NOMO-1 (cell line): ENCODE measurements at regions not wholly inside any gene's neighbourhood (a gene's known extent, or its start where the extent isn't known, plus 50 kb on each side); places are given as distances from the start of the nearest gene placed in this dataset.
"Not testable (repeated sequence)": the region's sequence is repeated elsewhere in the genome, so short reads cannot be mapped to it uniquely, and the experiment has no call there.

Experiments used
- DNase-seq, 2 experiments: peaks; one replicate each; lab custom pipeline; 2025; ENCODE audit not compliant: unreplicated experiment in 2 of 2; lab: John Stamatoyannopoulos, UW

- no peak for DNase-seq
These were observed 633.1 kb upstream of the CITED2 start for GRCh38 chr6:140007525-140007924.

DNA sequence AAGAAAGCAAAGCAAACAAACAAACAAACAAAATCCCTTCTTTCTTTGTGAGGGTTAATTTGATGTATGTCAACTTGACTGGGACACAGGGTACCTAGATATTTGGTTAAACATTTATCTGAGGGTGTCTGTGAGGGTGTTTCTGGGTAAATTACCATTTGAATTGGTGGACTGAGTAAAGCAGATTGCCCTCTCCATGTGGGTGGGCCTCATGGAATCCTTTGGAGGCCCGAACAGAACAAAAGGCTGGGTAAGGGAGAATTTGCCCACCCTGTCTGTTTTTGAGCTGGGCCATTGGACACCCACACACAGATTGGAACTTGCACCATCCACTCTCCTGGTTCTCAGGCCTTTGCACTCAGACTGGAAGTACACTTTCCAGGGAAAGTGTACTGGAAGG lies 628.8 kb upstream of the CITED2 start:
- DNase-seq: no peak

GRCh38 chr6:140002396-140003022 lies 628.1 kb upstream of the CITED2 start:
- no peak for DNase-seq

- no peak for DNase-seq
These were observed 627.4 kb upstream of the CITED2 start for GRCh38 chr6:140001821-140002341.

GRCh38 chr6:140001005-140001404 lies 626.6 kb upstream of the CITED2 start:
- DNase-seq: no peak

- DNase-seq: not testable (repeated sequence)
These were observed 625.2 kb upstream of the CITED2 start for GRCh38 chr6:139999661-140000060.

- DNase-seq: not testable (repeated sequence)
These were observed 624.0 kb upstream of the CITED2 start for GRCh38 chr6:139998478-139998877.

DNA sequence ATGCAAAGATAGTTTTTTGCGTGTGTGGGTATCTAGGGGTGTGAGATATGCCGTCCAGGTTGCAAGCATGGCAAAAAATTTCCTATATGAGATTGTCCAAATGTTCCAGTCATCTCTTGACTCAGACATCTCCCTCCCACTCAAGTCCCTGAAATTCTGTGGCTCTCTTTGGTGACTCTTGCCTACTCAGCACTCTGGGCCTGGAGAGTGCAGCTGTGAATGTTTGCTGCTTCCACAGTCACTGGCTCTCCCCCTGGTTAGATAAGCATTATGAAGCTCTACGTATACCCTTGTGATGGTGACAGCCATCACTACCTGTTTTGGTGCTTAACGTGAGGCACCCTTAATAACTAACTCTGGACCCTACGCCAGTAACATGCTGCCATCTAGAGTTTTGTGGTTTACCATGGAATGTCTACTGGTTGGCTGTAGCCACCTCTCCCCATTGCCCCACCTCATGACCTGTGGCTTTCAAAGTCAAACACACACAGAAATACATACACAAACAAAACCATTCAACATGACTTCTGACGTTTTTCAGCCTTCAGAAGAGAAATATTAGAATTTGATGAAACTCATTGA lies 621.9 kb upstream of the CITED2 start:
- DNase-seq: no peak

DNA sequence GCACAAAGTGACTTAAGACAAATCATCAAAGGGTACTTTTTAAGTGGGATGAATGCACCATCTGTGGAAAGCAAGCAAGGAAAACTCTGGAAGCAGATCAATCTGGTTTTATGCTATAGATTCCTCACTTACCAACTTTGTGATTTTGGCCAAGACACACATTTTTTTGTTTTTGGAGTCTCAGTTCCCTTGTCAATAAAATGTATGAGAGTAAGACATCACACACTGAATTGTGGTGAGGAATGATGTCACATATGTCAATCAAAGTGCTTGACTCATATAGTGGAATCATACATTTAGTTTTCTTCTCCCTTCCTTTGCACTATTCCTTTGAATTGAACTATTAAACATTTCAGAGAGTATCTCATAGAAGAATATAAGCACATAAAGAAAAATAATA lies 620.5 kb upstream of the CITED2 start:
- no peak for DNase-seq

- DNase-seq: no peak
These were observed 616.5 kb upstream of the CITED2 start for GRCh38 chr6:139990856-139991465.

GRCh38 chr6:139990026-139990686 lies 615.7 kb upstream of the CITED2 start:
- DNase-seq: no peak

DNA sequence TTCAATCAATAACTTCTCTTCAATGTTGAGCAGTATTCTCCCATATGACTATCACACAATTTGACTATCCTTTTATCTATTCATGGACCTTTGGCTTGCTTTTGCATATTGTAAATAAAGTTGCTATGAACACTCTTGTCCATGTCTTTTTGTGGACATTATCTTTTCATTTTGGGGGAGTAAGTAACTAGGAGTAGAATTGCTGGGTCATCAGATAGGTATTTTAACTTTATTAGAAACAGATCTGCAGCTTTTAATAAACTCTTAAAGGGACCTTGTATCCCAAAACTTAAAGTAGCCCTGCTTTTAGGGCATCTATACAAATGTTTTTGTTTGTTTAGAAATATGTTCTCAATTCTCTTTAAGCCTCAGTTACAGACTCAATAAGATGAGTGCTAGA lies 614.2 kb upstream of the CITED2 start:
- DNase-seq: no peak

DNA sequence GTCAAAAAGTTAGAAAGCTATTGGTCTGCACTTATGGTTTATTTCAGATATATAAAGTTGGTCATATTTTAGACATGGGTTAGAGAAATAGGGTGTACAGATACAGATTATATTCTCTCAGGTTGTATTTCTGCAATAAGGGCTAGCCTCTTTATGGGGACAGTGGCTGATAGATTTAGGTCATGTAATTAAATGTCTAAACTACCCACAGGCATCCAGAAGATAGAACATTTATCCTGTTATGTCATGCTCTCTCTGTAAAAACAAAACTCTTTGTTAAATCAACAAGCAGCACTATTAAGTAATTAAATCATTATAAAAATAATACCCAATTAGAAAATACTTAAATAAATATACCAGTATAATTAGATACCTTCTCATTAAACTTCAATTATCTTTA lies 612.6 kb upstream of the CITED2 start:
- DNase-seq: no peak

DNA sequence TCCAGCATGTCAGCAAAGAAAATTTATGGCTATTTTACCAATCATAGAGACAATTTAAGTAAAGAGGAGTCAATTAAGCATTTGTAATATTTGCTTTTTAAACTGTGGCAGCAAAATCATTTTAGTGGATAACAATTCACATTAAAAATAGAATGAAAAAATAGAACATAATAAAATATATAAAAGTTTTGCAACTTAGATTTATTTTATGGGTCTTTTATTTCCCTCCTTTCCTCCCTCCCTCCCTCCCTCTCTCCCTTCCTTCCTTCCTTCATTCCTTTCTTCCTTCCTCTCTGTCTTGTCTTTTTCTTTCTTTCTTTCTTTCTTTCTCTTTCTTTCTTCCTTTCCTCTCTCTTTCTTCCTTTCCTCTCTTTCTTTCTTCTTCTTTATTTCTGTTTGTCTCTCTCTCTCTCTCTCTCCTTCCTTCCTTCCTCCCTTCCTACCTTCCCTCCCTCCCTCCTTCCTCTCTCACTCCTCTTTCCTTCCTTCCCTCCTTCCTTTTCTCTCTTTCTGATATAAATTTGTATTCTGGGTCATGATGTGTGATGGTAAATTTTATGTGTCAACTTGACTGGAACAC lies 610.9 kb upstream of the CITED2 start:
- DNase-seq: no peak

DNA sequence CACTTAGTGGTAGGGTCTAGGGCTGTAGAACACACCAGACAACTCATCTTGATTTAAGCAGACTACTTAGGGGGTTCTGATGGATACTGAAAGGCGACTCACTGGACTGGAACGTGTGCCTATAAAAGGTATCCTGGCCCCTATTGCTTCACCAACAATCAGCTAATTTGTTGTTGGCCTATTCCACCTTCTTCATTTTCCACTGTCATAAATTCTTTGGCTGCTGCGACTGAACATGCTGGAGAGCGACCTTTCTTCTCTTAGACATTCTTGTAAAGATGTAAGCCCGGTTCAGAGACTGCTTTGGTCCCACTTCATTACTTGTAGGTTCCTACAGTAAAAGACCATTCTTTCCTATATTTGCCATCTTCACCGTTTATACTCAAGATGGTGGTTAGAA lies 609.9 kb upstream of the CITED2 start:
- no peak for DNase-seq

- no peak for DNase-seq
These were observed 609.3 kb upstream of the CITED2 start for GRCh38 chr6:139983555-139984276.

- no peak for DNase-seq
These were observed 608.3 kb upstream of the CITED2 start for GRCh38 chr6:139982652-139983295.

DNA sequence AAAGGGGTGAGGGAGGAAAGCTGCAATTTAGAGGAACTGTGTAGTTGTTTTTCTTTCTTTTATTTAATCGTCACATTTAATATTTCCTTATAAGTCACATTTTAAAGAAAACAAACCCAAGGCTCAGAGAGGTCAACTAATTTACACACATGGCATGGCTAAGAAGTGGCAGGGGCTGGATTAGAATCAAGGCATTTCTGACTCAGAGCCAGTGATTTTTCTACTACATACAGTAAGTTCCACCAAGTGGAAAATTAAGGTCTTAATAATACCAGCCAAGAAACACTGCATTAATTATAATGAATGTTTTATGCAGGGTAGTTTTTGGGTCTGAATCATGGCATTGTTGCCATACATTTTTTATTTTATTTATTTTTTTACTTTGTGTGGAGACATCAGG lies 607.7 kb upstream of the CITED2 start:
- no peak for DNase-seq

DNA sequence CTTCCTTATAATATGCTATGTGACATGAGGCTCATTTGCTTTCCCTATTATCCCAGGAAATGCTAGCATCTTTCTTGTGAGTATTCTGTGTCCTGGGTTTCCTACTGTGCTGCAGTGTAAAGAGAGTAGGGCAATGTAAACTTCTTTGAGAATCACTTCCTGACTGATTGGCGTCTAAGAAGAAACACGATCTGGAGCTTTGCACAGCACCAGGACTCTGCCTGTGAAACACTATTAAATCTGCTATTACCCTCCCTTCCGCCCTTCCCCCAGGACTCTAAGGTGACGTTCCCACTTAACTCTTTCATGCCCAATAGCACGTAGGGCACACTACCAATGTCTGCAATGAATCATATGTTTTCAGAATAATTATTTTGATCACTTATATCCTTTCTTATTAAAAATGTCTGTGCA lies 607.3 kb upstream of the CITED2 start:
- DNase-seq: no peak

GRCh38 chr6:139981066-139981624 lies 606.7 kb upstream of the CITED2 start:
- no peak for DNase-seq
